ENCODE measurements at regions not wholly inside any gene's neighbourhood (a gene's known extent, or its start where the extent isn't known, plus 50 kb on each side); places are given as distances from the start of the nearest gene placed in this dataset.

DNA sequence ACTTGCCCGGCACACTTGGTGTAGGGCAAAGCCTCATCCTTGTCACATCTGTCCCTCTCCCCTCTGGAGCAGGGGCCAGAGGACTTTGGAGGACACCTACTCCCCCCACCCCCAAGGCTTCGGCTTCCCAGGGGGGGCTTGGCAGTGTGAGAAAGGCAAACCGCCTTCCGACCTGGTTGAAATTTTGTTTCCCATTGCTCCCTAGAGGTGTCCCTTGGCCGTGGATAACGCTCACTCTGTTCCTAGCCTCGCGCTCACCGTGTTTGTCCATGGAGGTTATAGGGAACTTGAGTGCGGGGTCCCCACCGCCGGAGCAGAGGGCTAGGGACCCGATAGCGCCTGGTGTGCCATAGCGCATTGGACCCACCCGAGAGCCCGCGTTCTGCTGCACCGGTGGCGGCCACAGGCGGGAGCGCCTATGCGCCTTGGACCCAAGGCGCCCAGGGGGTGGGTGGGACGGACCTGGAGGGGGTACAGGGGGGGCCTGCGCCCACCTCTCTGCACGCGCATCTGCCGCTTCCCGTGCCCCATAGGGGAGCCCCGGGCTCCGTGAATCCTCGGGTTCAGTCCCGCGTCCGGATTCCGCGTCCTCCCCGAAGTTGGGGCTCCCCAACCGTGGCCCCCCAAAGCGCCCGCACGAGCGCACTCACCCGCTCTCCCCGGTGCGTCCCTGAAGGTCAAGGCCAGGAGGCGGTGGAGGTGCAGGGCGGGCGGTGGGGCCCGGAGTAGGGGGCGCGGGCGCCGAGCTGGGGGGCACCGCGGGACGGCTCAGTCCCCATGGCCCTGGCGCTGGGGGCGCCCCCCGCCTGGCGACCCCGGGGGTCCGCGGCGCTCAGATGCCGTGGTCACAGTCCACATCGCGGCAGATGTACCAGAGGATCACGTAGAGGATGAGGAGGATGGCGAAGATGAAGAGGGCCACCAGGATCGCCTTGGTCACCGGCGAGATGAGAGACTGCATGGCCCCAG is 82.7 kb upstream of the DHRSX start:
- DNase-seq: no peak
- Histone ChIP-seq H3K9me3 (no peaks in the 10 kb centered on the region), H3K27me3 (ENCODE audit: insufficient read depth) (peaks cover 53% of the 10 kb centered on the region), H3K36me3 (replicated peaks in 1 of 2; ENCODE audit: control insufficient read depth in 1 of 2, insufficient read depth in 2 of 2, low read length in 1 of 2) (no peaks in the 10 kb centered on the region), H3K27ac (ENCODE audit: low read depth in 2 of 2, low read length in 1 of 2) (no peak overlapping the region), H2AFZ (ENCODE audit: low read depth) (no peak overlapping the region), H3K9ac (no peak overlapping the region), H4K20me1 (ENCODE audit: insufficient read depth) (no peaks in the 10 kb centered on the region), H3K4me1 (ENCODE audit: control insufficient read depth in 1 of 2, insufficient read depth in 2 of 2, low read depth in 1 of 2, low read length in 1 of 2) (no peaks in the 10 kb centered on the region), H3K4me2 (no peak overlapping the region), H3F3A (replicated peaks; ENCODE audit: insufficient read depth) (no peaks in the 10 kb centered on the region), H3K4me3 (ENCODE audit: low read depth in 2 of 2, low read length in 1 of 2) (no peak overlapping the region), H3K79me2 (ENCODE audit: insufficient read depth) (no peaks in the 10 kb centered on the region), H3K9me2 (no peaks in the 10 kb centered on the region)
- TF ChIP-seq FOXJ3 (CRISPR knock-in tag; IDR thresholded peaks at IDR 0.05) (no peak), REST (IDR thresholded peaks at IDR 0.05; ENCODE audit: low read depth, low read length) (no peak), EP300 (IDR thresholded peaks at IDR 0.05; ENCODE audit: borderline replicate concordance in 1 of 2, low read depth in 1 of 2, low read length in 1 of 2) (no peak), RAD21 (IDR thresholded peaks at IDR 0.05; ENCODE audit: low read length) (no peak), USF1 (IDR thresholded peaks at IDR 0.05; ENCODE audit: borderline replicate concordance, low read depth) (no peak), FOXM1 (IDR thresholded peaks at IDR 0.05; ENCODE audit: low read depth) (no peak), SIN3A (IDR thresholded peaks at IDR 0.05; ENCODE audit: borderline replicate concordance, low read depth, low read length) (no peak), EZH2phosphoT487 (IDR thresholded peaks at IDR 0.05; ENCODE audit: borderline replicate concordance, low read depth) (peak; percentile 54; the same call in 1 of the 2 replicates)
- ChIA-PET POLR2A (no interaction called here), CTCF (no interaction called here)
- 25% methylated on average over 19 of the region's 74 CpGs for WGBS (ENCODE audit: low lambda C conversion rate)

DNA sequence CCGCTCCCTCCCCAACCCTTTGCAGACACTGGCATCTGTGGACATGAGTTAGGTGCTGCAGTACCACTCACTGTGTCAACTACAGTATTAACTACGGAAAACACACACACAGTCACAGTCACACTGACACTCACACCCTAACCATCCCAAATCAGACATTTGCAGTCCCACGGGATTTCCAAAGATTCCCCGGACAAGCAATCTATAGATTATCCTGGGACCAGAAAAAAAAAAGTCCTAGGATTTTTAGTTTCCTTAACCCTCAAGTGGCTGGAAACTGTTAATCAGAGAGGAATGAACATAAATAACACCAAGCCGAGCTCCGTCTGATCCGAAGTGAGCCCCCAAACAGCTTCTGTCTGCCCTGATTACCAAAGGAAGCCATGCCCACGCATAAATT is 81.9 kb upstream of the DHRSX start:
- Histone ChIP-seq H3F3A (replicated peaks; ENCODE audit: insufficient read depth) (no peaks in the 10 kb centered on the region), H3K4me2 (no peak overlapping the region), H3K4me1 (ENCODE audit: control insufficient read depth in 1 of 2, insufficient read depth in 2 of 2, low read depth in 1 of 2, low read length in 1 of 2) (no peaks in the 10 kb centered on the region; a peak in 1 of 4 replicates), H3K79me2 (ENCODE audit: insufficient read depth) (no peaks in the 10 kb centered on the region), H3K36me3 (replicated peaks in 1 of 2; ENCODE audit: control insufficient read depth in 1 of 2, insufficient read depth in 2 of 2, low read length in 1 of 2) (no peaks in the 10 kb centered on the region), H2AFZ (ENCODE audit: low read depth) (no peak overlapping the region), H3K9ac (no peak overlapping the region), H3K9me2 (no peaks in the 10 kb centered on the region), H3K9me3 (no peaks in the 10 kb centered on the region), H3K4me3 (ENCODE audit: low read depth in 2 of 2, low read length in 1 of 2) (no peak overlapping the region), H4K20me1 (ENCODE audit: insufficient read depth) (no peaks in the 10 kb centered on the region), H3K27me3 (ENCODE audit: insufficient read depth) (peaks cover 53% of the 10 kb centered on the region), H3K27ac (ENCODE audit: low read depth in 2 of 2, low read length in 1 of 2) (no peak overlapping the region)
- WGBS (ENCODE audit: low lambda C conversion rate): 6% methylated on average over 8 of the region's 8 CpGs
- CTCF ChIA-PET: no interaction called here
- POLR2A ChIA-PET: no interaction called here
- TF ChIP-seq CHD2 (IDR thresholded peaks at IDR 0.05; ENCODE audit: low read length, partially characterized antibody) (no peak), TEAD4 (IDR thresholded peaks at IDR 0.05; ENCODE audit: borderline replicate concordance, insufficient read depth) (no peak), RFX5 (IDR thresholded peaks at IDR 0.05; ENCODE audit: low read length) (no peak), EP300 (IDR thresholded peaks at IDR 0.05; ENCODE audit: borderline replicate concordance in 1 of 2, low read depth in 1 of 2, low read length in 1 of 2) (no peak), TAF1 (IDR thresholded peaks at IDR 0.05; ENCODE audit: borderline replicate concordance, low read depth, low read length) (no peak)
- TF ChIP-seq, protein P1, sequence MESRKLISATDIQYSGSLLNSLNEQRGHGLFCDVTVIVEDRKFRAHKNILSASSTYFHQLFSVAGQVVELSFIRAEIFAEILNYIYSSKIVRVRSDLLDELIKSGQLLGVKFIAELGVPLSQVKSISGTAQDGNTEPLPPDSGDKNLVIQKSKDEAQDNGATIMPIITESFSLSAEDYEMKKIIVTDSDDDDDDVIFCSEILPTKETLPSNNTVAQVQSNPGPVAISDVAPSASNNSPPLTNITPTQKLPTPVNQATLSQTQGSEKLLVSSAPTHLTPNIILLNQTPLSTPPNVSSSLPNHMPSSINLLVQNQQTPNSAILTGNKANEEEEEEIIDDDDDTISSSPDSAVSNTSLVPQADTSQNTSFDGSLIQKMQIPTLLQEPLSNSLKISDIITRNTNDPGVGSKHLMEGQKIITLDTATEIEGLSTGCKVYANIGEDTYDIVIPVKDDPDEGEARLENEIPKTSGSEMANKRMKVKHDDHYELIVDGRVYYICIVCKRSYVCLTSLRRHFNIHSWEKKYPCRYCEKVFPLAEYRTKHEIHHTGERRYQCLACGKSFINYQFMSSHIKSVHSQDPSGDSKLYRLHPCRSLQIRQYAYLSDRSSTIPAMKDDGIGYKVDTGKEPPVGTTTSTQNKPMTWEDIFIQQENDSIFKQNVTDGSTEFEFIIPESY (IDR thresholded peaks at IDR 0.05; ENCODE audit: borderline replicate concordance, low read depth): no peak
- DNase-seq: no peak
